GM18507 (cell line): ENCODE measurements at regions not wholly inside any gene's neighbourhood (a gene's known extent, or its start where the extent isn't known, plus 50 kb on each side); places are given as distances from the start of the nearest gene placed in this dataset.

Source experiments
- DNase-seq: peaks from one replicate; pipeline ENCODE4 v3.0.0; 2011; ENCODE audit warnings: low read depth; ENCODE audit not compliant: insufficient read length; ENCODE audit errors: extremely low spot score
- FAIRE-seq: peaks from 2 replicates; lab custom pipeline; 2011; peaks lifted over from hg19 to GRCh38; lab: Jason Lieb, UNC

DNA sequence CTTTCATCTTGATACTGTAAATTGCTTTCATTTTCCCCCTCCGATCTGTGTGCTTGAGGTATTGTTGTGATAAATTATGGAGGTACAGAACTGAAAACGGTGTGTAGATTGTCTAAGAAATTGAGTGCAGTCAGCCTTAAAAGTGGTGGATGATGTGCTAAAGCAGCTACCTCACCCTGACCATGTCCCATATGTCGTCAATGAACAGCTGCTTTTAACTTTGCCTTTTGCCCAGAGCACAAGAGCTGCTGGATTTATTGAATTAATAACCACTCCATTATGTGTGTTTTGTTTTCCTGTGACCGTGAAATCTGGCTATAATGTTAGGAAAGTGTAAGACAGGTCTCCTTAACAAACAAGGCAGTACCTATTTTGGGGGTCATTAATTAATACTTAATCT lies 581.9 kb upstream of the PITX2 start:
- no peak for DNase-seq

DNA sequence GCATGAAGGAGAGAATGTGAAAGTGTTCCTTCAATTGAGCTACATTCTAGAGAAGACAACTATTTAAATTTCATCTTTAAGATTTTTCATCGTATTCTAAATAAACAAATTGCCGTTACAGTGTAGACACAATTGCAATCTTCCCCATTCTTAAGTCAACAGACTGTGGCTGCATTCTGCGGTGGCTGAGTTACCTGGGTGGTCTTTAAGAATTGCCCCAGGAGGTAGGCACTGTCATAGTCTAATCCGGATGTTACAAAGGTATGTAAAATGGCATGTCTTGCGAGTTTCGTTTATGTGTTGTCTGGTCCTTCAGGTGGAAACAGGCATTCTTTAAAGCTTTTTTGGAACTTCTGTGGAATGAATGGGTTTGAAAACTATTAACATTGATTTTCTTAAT lies 586.1 kb upstream of the PITX2 start:
- FAIRE-seq, result no peak
- DNase-seq, result no peak

More for the DNA sequence above, 581.9 kb upstream of the PITX2 start:
- no peak for FAIRE-seq

DNA sequence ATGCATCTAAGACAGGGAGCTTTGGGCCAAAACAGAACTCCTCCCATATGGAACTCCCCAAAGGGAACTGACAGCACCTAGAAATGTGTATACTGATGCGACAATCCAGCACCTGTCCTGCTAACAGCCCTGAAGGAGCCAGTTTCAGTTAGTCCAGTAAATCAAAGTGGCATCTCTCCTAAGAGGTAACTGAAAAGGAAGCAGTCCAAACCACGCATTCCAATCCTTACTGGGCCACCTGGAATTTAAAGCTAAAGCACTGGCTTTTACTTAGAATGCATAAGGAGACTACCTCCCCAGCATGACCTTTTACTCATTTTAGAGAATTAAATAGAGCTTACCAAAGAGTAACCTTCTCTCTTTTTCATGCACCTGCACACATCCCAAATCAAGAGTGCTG lies 586.8 kb upstream of the PITX2 start:
- FAIRE-seq (no peak), DNase-seq (no peak)

DNA sequence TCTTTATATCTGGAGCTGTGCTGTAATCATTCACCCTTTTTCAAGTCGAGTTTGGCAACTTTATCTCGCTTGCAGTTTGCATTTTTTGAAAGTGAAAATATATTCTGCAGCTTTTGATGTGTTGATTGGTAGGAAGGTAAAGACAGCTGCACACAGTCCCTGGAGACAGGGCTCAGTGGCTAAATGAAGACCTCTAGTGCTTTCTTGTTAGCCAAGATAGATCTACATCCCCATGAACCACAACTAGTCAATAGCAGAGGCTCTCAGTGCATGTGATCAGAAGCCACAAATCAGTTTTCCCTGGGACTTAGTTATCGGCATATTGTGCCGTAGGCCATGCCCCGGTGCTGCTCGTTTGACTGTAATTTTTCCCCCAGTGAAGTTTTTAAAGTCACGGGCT lies 587.7 kb upstream of the PITX2 start:
- FAIRE-seq (no peak), DNase-seq (no peak)

DNA sequence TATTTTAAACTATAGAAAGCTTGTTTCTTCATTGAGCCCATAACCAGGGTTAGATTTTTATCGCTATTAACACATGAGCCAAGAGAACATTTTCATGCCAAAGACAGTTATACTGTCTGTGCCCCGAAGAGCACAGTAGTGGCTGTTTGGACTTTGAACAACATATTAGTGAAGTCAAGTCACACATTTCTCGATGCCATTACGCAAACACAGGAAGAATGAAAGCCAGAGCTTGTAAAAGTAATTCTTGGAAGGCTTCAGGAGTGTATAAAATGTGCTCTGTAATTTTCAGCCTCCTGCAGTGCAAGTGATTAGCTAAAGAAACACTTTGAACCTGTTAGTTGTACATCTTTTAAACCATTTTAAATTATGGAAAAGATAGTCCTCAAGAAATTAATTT lies 590.7 kb upstream of the PITX2 start:
- FAIRE-seq (no peak), DNase-seq (no peak)

DNA sequence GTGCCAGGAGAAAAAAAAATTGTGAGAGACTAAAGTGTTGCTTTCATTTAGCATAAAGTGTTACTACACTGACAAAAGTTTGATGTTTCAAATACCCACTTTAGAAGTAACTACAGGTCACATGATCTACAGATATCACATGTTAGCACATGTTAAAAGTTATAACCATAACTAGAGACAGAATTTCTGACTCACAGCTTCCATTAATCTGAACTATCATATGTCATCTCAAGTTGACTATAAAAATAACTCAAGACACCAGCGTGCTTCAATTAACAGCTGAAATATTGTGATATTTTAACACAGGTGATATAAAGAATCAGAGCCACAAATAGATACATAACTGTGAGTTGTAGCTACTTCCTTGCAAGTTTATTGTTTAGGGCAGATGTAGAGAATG lies 591.5 kb upstream of the PITX2 start:
- no peak for FAIRE-seq
- DNase-seq, result no peak

DNA sequence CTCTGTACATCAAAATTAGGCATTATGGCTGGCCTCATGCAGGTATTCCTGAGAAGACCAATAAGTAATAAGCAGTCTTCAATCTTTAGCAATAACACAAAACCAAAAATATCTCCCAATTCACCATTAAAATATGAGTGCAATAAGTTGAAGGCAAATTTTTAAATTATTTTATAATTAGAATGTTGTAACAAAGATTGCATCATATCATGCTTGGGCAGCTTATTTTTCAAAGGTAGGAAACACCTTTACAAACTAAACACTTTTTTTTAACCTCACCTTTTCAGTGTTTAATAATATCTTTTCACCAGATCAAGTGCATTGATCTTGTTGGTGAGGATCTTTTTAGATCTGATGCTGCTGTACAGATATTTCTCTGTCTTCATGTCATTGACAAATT lies 592.9 kb upstream of the PITX2 start:
- DNase-seq, result no peak
- no peak for FAIRE-seq

DNA sequence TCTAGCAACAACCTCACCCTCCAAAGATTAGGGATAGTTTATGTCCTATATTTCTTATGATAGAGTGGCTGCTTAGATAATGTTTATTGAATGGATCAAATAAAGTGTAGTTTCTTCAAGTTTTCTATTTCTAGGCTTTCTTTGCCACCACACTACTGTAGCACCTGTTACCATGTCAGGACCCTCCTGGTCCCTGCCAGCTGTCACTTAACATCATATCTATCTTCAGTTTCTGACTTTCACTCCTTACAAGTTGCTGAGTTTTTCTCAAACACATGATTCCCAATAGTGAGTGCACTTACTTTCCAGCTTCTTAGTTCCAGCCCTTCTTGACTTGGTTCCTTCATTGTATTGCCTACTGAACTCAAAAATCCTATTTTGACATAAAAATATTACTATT lies 593.9 kb upstream of the PITX2 start:
- no peak for DNase-seq
- no peak for FAIRE-seq

DNA sequence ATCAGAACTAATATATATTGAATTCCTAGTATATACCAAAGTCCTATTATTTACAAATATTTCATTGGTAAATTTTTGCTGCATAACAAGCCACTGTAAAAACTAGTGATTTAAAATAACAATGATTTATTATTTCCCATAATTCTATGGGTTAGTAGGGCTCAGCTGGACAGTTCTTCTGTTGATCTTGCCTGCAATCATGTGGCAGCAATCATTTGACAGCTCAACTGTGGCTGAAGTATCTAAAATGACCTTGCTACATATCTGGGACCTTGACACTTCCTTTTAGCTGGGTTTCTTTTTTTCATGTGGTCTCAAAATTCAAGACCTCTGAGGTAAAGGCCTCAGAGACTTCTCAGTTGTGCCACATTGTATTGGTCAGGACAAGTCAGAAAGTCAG lies 598.5 kb upstream of the PITX2 start:
- DNase-seq (no peak), FAIRE-seq (no peak)

DNA sequence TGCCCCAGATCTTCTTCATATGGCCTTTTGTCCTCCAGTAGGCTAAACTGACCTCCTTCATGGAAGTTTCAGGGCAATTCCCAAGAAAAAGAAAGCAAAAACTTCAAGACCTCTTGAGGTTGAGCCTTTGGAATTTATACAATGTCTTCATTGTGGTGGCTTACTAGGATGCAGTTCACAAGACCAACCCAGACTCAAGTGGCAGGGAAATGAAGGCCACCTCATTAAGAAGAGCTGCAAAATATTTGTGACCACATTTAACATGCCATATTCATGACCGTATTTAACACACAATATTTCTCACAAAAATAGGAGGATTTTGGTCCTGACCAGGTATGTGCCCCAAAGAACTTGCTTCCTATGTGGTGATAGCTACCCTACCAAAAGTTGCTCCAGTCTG lies 605.5 kb upstream of the PITX2 start:
- DNase-seq (no peak), FAIRE-seq (no peak)

DNA sequence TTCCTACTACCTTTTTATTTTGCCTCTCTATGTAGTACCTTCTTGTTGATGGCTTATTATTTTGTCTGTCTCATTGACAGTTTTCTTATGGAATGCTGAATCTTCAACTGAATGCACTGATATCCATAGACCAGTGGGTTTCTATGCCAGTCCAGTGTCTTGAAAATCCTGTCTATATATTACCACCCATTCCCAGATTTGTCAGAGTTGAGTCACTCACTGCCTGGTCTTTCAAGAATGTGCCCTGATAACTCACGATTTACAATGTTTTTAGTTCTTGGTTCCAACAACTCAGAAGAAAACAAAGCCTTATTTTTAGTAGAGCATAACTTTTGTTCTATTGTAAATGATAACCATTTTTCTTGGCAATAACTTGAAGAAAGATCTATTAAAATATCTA lies 606.0 kb upstream of the PITX2 start:
- no peak for FAIRE-seq
- no peak for DNase-seq

DNA sequence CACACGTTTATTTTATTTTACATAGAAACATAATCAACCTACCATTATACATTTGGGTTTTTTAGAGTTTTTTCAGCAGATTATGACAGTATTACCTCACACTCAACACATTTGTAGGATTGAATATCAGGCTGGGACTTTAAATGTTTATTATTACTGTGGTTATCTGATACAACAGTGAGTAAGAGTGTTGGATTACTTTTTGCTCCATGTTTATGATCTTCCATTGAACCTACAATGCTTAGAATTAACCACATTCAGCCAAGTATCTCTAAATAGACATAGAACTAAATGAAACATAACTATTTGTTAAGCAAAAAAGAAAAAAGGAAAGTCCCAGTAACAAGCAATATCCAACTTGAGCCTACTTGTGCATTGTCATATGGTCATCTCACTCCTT lies 607.4 kb upstream of the PITX2 start:
- FAIRE-seq, result no peak
- DNase-seq, result no peak

DNA sequence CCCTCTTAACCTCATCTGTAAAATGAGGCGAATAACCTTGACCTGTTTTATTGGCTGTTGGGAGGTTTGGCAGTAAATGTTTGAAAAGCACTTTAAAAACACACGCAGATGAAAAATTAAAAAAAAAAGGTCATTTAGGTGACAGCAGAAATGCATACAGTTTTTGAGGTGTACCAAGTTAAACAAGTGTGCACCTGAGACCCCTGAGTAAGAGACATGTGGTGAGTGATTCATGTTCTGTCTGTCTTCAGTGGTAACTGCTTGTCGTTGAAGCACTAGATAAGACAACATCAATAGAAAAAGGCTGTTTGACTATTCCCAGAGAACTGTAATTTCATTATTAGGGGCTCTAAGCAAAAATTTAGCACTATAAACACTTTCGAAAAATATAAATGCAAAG lies 608.4 kb upstream of the PITX2 start:
- no peak for DNase-seq
- no peak for FAIRE-seq

DNA sequence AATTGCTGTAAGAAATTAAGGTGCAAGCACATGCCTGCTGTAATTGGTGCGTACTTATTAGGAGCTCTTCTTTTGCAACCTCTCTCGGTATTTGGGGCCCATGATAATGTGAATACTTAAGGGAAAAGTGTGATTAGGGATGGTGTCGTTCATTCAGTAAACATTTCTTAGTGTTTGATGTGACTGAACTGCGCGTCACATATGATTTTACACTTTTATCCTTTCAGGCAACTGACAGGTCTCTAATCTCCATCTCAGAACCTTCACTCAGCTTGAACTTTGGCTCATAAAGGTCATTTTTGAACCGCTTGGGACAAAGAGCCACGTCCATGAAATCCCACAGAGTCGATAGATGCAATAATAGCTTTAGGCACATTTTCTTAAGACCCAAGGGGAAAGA lies 612.1 kb upstream of the PITX2 start:
- DNase-seq (no peak), FAIRE-seq (no peak)

DNA sequence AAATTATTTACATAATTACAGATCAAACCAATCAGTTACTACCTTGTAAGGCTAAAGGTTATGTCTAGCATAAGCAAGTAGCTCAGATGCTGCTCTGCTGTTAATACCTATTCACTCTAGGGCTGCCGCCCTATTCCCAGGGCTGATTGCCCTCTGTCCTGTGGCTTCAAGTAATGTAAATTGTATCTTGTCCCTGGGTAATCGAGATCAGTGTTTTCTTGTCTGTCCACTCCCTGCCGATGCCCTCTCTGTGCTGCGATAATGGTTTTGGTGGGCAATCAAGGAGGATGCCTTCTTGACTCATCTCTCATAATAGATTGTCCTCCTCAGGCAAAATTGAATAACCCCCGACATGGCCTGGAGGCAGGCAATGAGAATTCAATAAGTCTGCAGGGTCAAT lies 641.0 kb upstream of the PITX2 start:
- no peak for DNase-seq
- no peak for FAIRE-seq

DNA sequence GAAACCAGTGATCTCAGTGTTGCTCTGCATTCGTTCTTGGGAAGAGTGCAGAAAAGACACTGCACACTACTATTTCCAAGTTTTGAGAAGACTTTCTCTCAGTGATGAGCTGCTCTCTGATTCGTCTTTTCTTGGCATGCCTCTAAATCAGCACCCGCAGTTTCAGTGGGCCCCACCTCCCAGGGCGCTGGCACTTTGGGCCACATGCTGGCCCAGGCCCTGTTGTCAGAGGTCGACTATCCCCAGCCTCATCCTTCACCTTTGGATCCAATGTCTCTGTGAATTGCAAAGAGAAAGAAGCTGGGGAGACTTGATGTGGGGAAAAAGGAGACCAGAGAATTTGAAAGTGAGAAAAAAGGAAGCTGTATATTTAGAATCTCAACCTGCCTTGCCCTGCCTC lies 644.1 kb upstream of the PITX2 start:
- FAIRE-seq (no peak), DNase-seq (no peak)

DNA sequence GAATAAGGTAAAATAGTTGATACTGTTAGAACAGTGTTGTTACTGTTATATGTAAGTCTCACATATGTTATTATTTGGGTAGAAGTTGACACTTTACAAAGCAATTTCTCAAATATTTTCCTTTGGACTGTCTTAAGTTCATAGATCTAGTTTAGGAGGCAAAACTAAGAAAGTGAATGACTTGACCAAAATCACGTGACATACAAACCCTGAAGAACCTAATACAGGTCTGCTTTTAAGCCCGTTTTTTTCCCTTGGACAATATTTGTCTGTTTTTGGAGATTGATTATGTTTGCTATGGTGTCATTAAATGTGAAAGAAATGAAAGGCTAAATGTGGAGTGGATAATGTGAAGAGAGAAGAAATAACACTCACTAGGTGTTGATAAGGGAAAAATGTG lies 644.9 kb upstream of the PITX2 start:
- DNase-seq (no peak), FAIRE-seq (no peak)

DNA sequence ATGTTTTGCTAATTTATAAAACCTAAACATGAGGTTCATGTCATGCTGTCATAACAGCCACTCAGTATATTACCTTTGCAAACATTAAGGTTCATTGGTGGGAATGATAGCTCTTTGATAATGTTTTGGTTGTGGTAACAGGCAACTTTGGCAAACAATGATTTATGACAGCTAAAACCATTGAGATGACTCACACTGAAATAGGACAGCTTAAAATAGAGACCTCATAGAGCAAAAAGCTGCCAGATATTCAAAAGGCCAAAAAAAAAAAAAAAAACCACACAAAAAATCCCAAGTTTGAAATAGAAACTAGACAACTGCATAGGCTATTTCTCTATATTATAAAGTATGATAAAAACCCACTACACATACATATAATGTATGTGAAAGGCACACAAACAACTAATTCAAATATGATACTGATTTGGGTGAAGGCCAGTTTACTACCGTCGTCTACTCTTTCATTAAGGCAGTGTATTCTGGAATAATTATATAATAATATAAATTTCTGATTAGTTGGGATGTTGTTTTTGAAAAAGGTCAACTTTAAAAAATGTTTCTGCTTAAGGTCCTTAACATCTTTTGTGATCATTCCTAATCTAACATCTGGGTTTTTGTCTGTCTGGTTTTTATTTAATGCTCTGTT lies 646.0 kb upstream of the PITX2 start:
- no peak for DNase-seq
- no peak for FAIRE-seq

DNA sequence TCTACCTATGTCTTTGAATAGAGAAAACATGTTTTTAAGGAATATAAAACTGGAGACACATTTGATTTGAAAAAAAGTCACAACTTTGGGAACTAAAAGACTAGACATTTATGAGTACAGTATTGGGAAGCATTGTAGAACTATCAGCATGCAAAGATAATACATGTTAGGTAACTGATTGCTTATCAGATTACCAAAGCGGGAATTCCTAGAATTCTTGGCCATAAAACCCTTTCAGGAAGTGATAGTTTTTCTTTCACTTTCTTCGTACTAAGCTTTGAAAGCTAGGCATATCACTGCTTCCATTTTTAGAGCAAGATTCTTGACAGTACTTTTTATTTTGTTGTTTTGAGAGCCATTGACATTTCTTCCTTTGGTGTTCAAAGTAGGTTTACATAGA lies 646.6 kb upstream of the PITX2 start:
- FAIRE-seq (no peak), DNase-seq (no peak)

DNA sequence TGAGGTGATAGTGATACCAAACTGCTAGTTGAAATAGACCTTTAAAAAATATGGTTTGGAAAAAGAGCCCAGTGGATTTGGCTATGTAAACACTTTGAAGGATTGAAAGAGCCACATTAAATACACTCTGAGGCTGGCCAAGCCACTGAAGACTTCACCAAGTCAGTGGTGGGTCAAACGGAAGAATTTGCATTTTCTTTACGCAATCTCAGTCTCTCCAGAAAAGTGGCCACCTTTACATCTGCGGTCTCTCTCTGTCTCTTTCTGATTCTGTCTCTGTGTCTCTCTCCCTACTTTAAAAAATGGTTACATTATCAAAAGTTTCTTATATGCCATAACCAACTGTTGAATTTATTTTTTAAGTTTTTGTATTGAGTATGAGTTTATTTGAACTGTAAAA lies 651.2 kb upstream of the PITX2 start:
- DNase-seq (no peak), FAIRE-seq (no peak)

DNA sequence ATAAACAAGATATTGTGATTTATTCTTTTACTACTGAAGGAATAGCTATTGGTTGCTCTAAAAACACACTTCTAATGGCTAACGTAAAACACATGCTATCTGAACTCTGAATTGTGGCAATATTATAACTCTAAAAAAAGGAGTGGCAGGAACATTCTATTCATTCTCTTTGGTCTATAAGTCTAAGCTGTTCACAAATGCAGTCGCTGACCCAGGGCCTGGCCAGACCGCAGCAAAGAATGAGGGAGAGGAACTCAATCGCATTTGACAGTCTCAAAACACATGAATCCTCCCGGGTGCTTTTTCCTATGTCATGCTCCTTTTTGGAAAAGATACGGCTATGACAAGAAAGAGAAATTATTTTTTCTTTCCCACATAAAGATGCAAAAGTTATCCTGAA lies 651.6 kb upstream of the PITX2 start:
- FAIRE-seq (no peak), DNase-seq (no peak)

DNA sequence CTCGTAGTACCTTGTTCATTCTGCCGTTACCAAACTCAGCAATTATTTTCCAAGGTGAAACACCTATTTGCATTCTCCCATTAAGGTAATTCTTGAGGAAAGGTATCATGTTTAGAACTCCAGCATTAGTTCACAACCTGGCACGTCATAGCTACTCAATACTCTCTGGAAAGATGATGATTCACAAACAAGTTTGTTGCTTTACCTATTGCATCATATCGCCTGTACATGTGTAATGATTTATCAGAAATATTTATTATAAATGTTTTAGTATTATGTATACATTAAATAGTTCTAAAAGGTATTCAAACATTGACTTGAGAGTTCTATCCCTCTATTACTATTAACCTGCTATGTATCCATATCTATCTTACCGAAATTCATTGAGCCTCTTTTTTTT lies 658.3 kb upstream of the PITX2 start:
- FAIRE-seq, result no peak
- no peak for DNase-seq
